Fibroblast of the aortic adventitia (primary cell): ENCODE measurements at regions not wholly inside any gene's neighbourhood (a gene's known extent, or its start where the extent isn't known, plus 50 kb on each side); places are given as distances from the start of the nearest gene placed in this dataset.

Experiments
- DNase-seq: peaks from one replicate; pipeline ENCODE4 v3.0.0-alpha.2; 2010; ENCODE audit warnings: low read depth
- H3K4me3 ChIP-seq: 2 replicates; pipeline ENCODE4 v1.5.1; 2011; ENCODE audit warnings: low read depth, mild to moderate bottlenecking, control low read depth, low read length, moderate library complexity
- CTCF ChIP-seq: IDR thresholded peaks from 2 replicates; pipeline ENCODE4 v1.5.1; 2011; ENCODE audit warnings: mild to moderate bottlenecking, low read length, control low read depth, inconsistent platforms; ENCODE audit not compliant: insufficient read depth

GRCh38 chr21:18772897-18773296 is 369.3 kb upstream of the TMPRSS15 start:
- DNase-seq: no peak
- H3K4me3 ChIP-seq: no peak overlapping the region
- no peak for TF ChIP-seq CTCF

GRCh38 chr21:18776936-18777335 is 373.4 kb upstream of the TMPRSS15 start:
- DNase-seq: no peak
- H3K4me3 ChIP-seq: no peak overlapping the region
- no peak for TF ChIP-seq CTCF

- TF ChIP-seq CTCF: no peak
These were observed 379.1 kb upstream of the TMPRSS15 start for GRCh38 chr21:18782721-18783120.

GRCh38 chr21:18801468-18801867 is 397.9 kb upstream of the TMPRSS15 start:
- no peak overlapping the region for H3K4me3 ChIP-seq
- TF ChIP-seq CTCF: no peak
- no peak for DNase-seq

More at GRCh38 chr21:18782721-18783120, 379.1 kb upstream of the TMPRSS15 start:
- no peak overlapping the region for H3K4me3 ChIP-seq
- DNase-seq: no peak

- TF ChIP-seq CTCF: no peak
- DNase-seq: no peak
- H3K4me3 ChIP-seq: no peak overlapping the region
These were observed 400.0 kb upstream of the TMPRSS15 start for GRCh38 chr21:18803624-18804023.

GRCh38 chr21:18810136-18810535 is 406.6 kb upstream of the TMPRSS15 start:
- no peak for DNase-seq
- no peak for TF ChIP-seq CTCF
- no peak overlapping the region for H3K4me3 ChIP-seq

- H3K4me3 ChIP-seq: no peak overlapping the region
- TF ChIP-seq CTCF: no peak
- no peak for DNase-seq
These were observed 408.7 kb upstream of the TMPRSS15 start for GRCh38 chr21:18812308-18812707.
